HUES64 (cell line): ENCODE measurements at regions not wholly inside any gene's neighbourhood (a gene's known extent, or its start where the extent isn't known, plus 50 kb on each side); places are given as distances from the start of the nearest gene placed in this dataset.

Source experiments
- H3K27ac ChIP-seq: 2 replicates; pipeline ENCODE4 v1.7.0; 2013; ENCODE audit warnings: low read depth, low read length, inconsistent platforms
- H3K27me3 ChIP-seq: 2 replicates; pipeline ENCODE4 v1.6.1; 2013; ENCODE audit warnings: mild to moderate bottlenecking, low read length; ENCODE audit not compliant: insufficient read depth
- H3K36me3 ChIP-seq: 2 replicates; pipeline ENCODE4 v1.6.1; 2013; ENCODE audit warnings: mild to moderate bottlenecking, low read length; ENCODE audit not compliant: insufficient read depth
- H3K4me1 ChIP-seq: 2 replicates; pipeline ENCODE4 v1.6.1; 2013; ENCODE audit warnings: mild to moderate bottlenecking, low read length, moderate library complexity; ENCODE audit not compliant: insufficient read depth
- H3K4me3 ChIP-seq: 2 replicates; pipeline ENCODE4 v1.5.1; 2013; ENCODE audit warnings: mild to moderate bottlenecking, low read length, moderate library complexity
- H3K9ac ChIP-seq: 2 replicates; pipeline ENCODE4 v1.6.1; 2013; ENCODE audit warnings: mild to moderate bottlenecking, low read depth, low read length
- H3K9me3 ChIP-seq: 2 replicates; pipeline ENCODE4 v1.6.1; 2013; ENCODE audit warnings: low read depth, low read length; ENCODE audit not compliant: insufficient read depth
- WGBS: fragments of 150-250, 120-280 bp; methylation state at CpG from one replicate; pipeline ENCODE4 v1.1.7; 2013; ENCODE audit warnings: missing lambda C conversion rate; 5-methylcytosine and 5-hydroxymethylcytosine counted together

DNA sequence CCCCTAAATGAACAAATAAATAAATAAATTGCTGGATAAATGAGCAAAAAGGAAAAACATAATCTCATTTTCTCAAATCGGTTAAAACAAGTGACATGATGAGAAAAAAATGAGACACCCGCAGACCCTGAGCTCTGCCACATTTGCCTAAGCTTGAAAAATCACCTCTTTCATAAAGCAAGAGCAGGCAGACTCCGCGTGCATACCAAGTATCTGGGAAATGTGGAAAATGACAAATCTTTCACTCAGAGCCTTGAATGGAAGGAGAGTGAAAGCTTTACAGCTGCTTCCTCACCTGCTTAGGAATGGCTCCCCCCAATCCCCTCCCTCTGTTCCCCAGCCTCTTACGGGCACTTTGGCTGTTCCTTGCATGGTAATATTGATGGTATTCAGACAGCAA is 355.5 kb upstream of the SUCLG2 start:
- Histone ChIP-seq H3K36me3 (no peaks in the 10 kb centered on the region), H3K27ac (no peak overlapping the region), H3K27me3 (peaks cover 25% of the 10 kb centered on the region), H3K4me1 (peaks cover 13% of the 10 kb centered on the region), H3K9me3 (no peaks in the 10 kb centered on the region), H3K4me3 (no peak overlapping the region), H3K9ac (no peak overlapping the region)
- 84% methylated on average over 3 of the region's 5 CpGs for WGBS

DNA sequence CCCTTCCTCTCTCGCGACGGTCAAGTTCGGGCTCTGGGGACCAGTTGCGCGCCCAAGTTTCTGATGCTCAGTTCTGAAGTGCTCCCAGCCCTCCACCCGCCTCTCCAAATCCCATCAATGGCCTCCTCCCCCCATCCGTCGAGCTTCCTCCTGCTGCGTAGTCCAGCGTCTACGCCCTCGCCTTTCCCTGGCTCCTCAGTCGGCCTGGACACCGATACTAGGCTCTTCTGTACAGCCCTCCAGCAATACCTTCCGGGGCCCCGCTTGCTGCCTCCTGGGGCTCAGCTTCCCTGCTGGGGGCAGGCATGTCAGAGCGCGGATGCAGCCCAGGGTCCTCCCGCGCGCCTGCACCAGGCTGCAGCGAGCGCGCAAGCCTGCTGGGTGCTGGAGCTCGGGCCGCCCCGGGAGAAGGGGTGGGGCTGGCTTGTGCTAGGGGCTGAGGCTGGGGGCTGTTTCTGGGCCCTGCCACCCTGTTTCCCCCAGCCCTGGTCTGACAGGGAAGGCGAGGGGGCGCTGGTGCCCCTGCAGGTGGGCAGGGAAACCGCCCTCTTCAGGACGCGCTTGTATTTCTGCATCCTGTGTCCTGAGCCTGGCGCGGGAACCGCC is 353.3 kb upstream of the SUCLG2 start:
- peak overlapping the region; percentile 67 for H3K4me3 ChIP-seq
- WGBS: 4% methylated on average over 36 of the region's 36 CpGs
- peak overlapping the region; percentile 23; the same call in 1 of the 2 replicates for H3K9ac ChIP-seq

DNA sequence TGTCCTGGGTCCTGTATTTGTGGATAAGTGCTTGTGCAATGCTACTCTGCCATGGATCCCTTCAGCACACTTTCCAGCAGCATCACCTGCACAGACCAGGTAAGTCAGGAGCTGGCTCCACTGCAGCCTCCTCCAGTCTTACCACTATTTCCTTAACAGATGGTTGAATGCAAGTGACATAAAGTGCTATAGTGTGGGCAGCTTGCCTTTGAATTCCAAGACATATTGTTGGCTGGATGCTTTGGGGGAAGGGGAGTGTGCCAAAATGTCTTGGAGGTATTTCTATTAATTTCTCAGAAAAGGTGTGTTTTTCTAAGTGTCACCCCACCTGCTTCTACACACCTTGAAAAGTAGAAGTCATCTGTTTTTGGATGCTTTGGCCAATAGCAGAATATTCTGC is 352.2 kb upstream of the SUCLG2 start:
- peaks cover 25% of the 10 kb centered on the region for H3K27me3 ChIP-seq
- no peak overlapping the region for H3K9ac ChIP-seq
- H3K36me3 ChIP-seq: no peaks in the 10 kb centered on the region
- no peak overlapping the region for H3K27ac ChIP-seq
- no peak overlapping the region for H3K4me3 ChIP-seq
- peaks cover 2% of the 10 kb centered on the region; the same call in 1 of the 2 replicates for H3K9me3 ChIP-seq
- H3K4me1 ChIP-seq: peaks cover 21% of the 10 kb centered on the region

More for the DNA sequence above, 353.3 kb upstream of the SUCLG2 start:
- no peak overlapping the region for H3K27ac ChIP-seq
- peaks cover 25% of the 10 kb centered on the region for H3K27me3 ChIP-seq
- no peaks in the 10 kb centered on the region for H3K36me3 ChIP-seq
- H3K9me3 ChIP-seq: no peaks in the 10 kb centered on the region
- peaks cover 21% of the 10 kb centered on the region for H3K4me1 ChIP-seq

DNA sequence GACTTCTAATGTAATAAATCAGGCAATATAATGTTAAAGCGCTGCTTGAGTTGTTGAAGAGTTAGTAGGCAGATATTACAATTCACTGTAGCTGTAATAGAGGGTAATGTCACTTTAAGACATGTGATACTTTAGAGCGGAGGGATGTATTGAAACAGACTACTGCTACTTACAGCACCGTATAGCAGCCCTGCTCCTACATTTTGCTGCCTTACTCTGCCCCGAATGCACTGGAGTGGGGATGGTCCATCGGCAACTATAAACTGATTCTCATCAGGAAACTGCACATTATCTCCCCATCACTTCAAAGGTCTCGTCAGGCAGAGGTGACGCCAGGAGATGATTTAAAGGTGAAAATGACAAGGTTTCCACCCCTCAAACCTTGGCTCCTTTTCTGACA is 349.7 kb upstream of the SUCLG2 start:
- H3K9ac ChIP-seq: no peak overlapping the region
- no peak overlapping the region for H3K27ac ChIP-seq
- no peaks in the 10 kb centered on the region for H3K36me3 ChIP-seq
- H3K27me3 ChIP-seq: peaks cover 25% of the 10 kb centered on the region
- peaks cover 21% of the 10 kb centered on the region for H3K4me1 ChIP-seq
- peaks cover 4% of the 10 kb centered on the region; the same call in 1 of the 2 replicates for H3K9me3 ChIP-seq
- 69% methylated on average over 7 of the region's 7 CpGs for WGBS
- no peak overlapping the region for H3K4me3 ChIP-seq

- WGBS: 89% methylated on average over 1 of the region's 1 CpG
- H3K9me3 ChIP-seq: peaks cover 4% of the 10 kb centered on the region; the same call in 1 of the 2 replicates
- H3K36me3 ChIP-seq: no peaks in the 10 kb centered on the region
- no peak overlapping the region for H3K4me3 ChIP-seq
- H3K27me3 ChIP-seq: no peaks in the 10 kb centered on the region; the same call in 1 of the 2 replicates
- no peak overlapping the region for H3K9ac ChIP-seq
- peaks cover 8% of the 10 kb centered on the region for H3K4me1 ChIP-seq
- H3K27ac ChIP-seq: peak overlapping the region; percentile 13; the same call in 1 of the 2 replicates
These were observed 343.9 kb upstream of the SUCLG2 start for GRCh38 chr3:67998281-67998680.

GRCh38 chr3:67995206-67995605 is 340.8 kb upstream of the SUCLG2 start:
- H3K27ac ChIP-seq: no peak overlapping the region
- H3K27me3 ChIP-seq: no peaks in the 10 kb centered on the region; the same call in 1 of the 2 replicates
- peaks cover 8% of the 10 kb centered on the region for H3K4me1 ChIP-seq
- no peak overlapping the region for H3K4me3 ChIP-seq
- no peaks in the 10 kb centered on the region for H3K9me3 ChIP-seq
- 62% methylated on average over 3 of the region's 3 CpGs for WGBS
- no peak overlapping the region for H3K9ac ChIP-seq
- H3K36me3 ChIP-seq: no peaks in the 10 kb centered on the region

- Histone ChIP-seq H3K9ac (no peak overlapping the region), H3K4me3 (no peak overlapping the region), H3K27me3 (no peaks in the 10 kb centered on the region), H3K4me1 (no peaks in the 10 kb centered on the region), H3K27ac (no peak overlapping the region), H3K36me3 (no peaks in the 10 kb centered on the region), H3K9me3 (no peaks in the 10 kb centered on the region)
- WGBS: 90% methylated on average over 4 of the region's 4 CpGs
These were observed 332.3 kb upstream of the SUCLG2 start for GRCh38 chr3:67986706-67987105.

DNA sequence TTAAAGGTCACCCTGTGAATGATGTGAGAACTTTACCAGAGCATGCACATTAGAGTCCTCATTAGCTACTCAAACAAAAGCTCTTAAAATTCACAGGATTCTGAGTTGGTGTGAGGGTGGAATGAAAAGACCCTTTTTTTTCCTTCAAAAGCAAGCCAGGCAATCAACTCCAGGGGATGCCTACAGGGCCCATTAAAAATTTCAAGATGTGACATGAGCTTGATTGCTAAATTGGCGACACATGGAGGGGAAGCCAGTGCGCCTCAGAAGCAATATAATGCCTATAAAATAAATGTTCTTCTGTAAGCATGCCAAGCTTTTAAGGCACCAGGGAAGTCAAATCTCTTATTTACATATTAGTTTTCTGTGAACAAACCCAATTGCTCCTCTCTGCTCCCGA is 328.8 kb upstream of the SUCLG2 start:
- no peak overlapping the region for H3K9ac ChIP-seq
- no peaks in the 10 kb centered on the region; the same call in 1 of the 2 replicates for H3K4me1 ChIP-seq
- H3K27me3 ChIP-seq: no peaks in the 10 kb centered on the region
- no peak overlapping the region for H3K27ac ChIP-seq
- H3K4me3 ChIP-seq: no peak overlapping the region
- H3K36me3 ChIP-seq: no peaks in the 10 kb centered on the region
- no peaks in the 10 kb centered on the region for H3K9me3 ChIP-seq
- WGBS: 87% methylated on average over 2 of the region's 3 CpGs

DNA sequence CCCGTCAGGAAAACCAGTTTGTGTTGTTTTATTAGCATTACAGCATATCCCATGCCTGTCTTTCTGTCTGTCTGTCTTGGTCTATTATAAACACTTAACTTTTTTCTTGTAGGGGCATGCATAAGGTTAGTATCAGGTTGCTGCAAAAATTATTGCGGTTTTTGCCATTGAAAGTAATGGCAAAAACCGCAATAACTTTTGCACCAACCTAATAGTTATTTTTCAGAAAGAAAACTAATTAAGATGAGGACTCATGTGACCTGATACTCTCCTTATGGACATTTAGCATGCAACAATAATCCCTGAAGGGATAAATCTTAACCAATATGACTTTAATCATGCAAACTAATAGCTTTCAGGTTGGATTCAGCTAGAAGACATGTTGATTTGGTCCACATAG is 326.7 kb upstream of the SUCLG2 start:
- Histone ChIP-seq H3K4me3 (no peak overlapping the region), H3K27me3 (no peaks in the 10 kb centered on the region), H3K36me3 (no peaks in the 10 kb centered on the region), H3K4me1 (no peaks in the 10 kb centered on the region; the same call in 1 of the 2 replicates), H3K9me3 (no peaks in the 10 kb centered on the region), H3K27ac (no peak overlapping the region), H3K9ac (no peak overlapping the region)
- WGBS: 84% methylated on average over 3 of the region's 3 CpGs

- Histone ChIP-seq H3K27ac (no peak overlapping the region), H3K9ac (no peak overlapping the region), H3K4me3 (no peak overlapping the region), H3K36me3 (no peaks in the 10 kb centered on the region), H3K9me3 (no peaks in the 10 kb centered on the region), H3K27me3 (no peaks in the 10 kb centered on the region), H3K4me1 (no peaks in the 10 kb centered on the region; the same call in 1 of the 2 replicates)
These were observed 324.9 kb upstream of the SUCLG2 start for GRCh38 chr3:67979342-67979741.

DNA sequence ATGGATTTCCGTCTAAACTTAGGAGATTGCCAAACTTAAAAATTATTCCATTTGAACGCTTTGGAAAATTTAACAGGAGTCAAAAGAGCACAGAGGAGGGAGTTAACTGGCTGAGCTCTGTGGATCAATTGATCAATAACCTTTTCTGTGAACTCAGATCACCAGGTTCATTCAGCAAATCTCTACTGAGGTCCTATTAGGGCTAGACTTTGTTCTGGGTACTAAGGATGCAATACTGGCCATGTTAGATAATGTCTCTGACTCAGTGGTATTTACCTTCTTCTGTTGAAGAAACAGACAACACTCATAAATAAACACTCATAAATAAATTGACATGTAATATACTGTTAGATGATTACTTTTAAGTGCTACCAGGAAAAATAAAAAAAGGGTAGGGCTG is 323.4 kb upstream of the SUCLG2 start:
- Histone ChIP-seq H3K36me3 (no peaks in the 10 kb centered on the region), H3K4me3 (no peak overlapping the region), H3K4me1 (no peaks in the 10 kb centered on the region; the same call in 1 of the 2 replicates), H3K27me3 (no peaks in the 10 kb centered on the region), H3K9ac (no peak overlapping the region), H3K9me3 (no peaks in the 10 kb centered on the region), H3K27ac (no peak overlapping the region)
- 92% methylated on average over 2 of the region's 2 CpGs for WGBS

GRCh38 chr3:67976663-67977062 is 322.3 kb upstream of the SUCLG2 start:
- no peaks in the 10 kb centered on the region for H3K36me3 ChIP-seq
- H3K4me1 ChIP-seq: no peaks in the 10 kb centered on the region; the same call in 1 of the 2 replicates
- no peak overlapping the region for H3K4me3 ChIP-seq
- H3K9ac ChIP-seq: no peak overlapping the region
- no peak overlapping the region for H3K27ac ChIP-seq
- H3K9me3 ChIP-seq: no peaks in the 10 kb centered on the region
- WGBS: no CpG with 5 or more reads among the region's 2 CpGs
- no peaks in the 10 kb centered on the region for H3K27me3 ChIP-seq
